HepG2 (cell line): ENCODE measurements at regions not wholly inside any gene's neighbourhood (a gene's known extent, or its start where the extent isn't known, plus 50 kb on each side); places are given as distances from the start of the nearest gene placed in this dataset.

Experiments
- ATAC-seq: fragments of 200-7000 bp; cut with Tn5 transposase; 3 replicates; pipeline ENCODE4 v1.9.1; 2020; ENCODE audit warnings: mild to moderate bottlenecking, moderate library complexity
- BruUV-seq: library from RNA; stranded (reverse); fragments of 400-500 nt; replicated peaks from 2 replicates; lab custom pipeline; 2021; lab: Mats Ljungman, UMichigan
- CTCF ChIA-PET: fragments of 300-600 bp; formaldehyde crosslinking; extraction: SDS; loops from one replicate; lab custom pipeline; 2021; ENCODE audit warnings: low total read pairs, inconsistent platforms, low intra/inter-chr PET ratio; lab: Yijun Ruan, JAX
- POLR2A ChIA-PET: fragments of 350-600 bp; sonication (Branson Sonifier 250); formaldehyde crosslinking; loops from one replicate; lab custom pipeline; 2020; ENCODE audit warnings: antibody characterized with exemption, inconsistent platforms; lab: Yijun Ruan, JAX
- DNase-seq: peaks from one replicate; pipeline ENCODE4 v3.0.0-alpha.2; 2015; ENCODE audit warnings: low spot score
- FAIRE-seq: peaks from 3 replicates; lab custom pipeline; 2011; peaks lifted over from hg19 to GRCh38; lab: Jason Lieb, UNC
- H2AFZ ChIP-seq: one replicate; pipeline ENCODE4 v1.6.1; 2011; ENCODE audit warnings: low read length, inconsistent platforms
- H3K27ac ChIP-seq: fragments of 300-600 bp; 3 replicates; pipeline ENCODE4 v1.8.0; 2011; ENCODE audit warnings: mixed run types, mild to moderate bottlenecking, mixed read lengths, low read length, inconsistent platforms; ENCODE audit not compliant: insufficient read depth; ENCODE audit errors: extremely low read length
- H3K27me3 ChIP-seq, 2 experiments: fragments of 200-600 bp in 1 of 2; 2 replicates in 1 of 2; 3 replicates in 1 of 2; pipeline versions ENCODE4 v1.6.0 to v1.8.0; 2011; ENCODE audit warnings: low read length in 2 of 2, mild to moderate bottlenecking in 2 of 2, moderate library complexity in 2 of 2, inconsistent platforms in 1 of 2; ENCODE audit not compliant: insufficient read depth in 2 of 2, control insufficient read depth in 1 of 2
- H3K36me3 ChIP-seq, 2 experiments: fragments of 200-600 bp in 1 of 2; replicated peaks in 1 of 2; 2 replicates in 1 of 2; 3 replicates in 1 of 2; pipeline versions ENCODE4 v1.5.1 to v1.8.0; 2011; ENCODE audit warnings: low read length in 2 of 2, inconsistent platforms in 1 of 2; ENCODE audit not compliant: insufficient read depth in 2 of 2, control insufficient read depth in 1 of 2
- H3K4me1 ChIP-seq: 2 replicates; pipeline ENCODE4 v1.5.1; 2012; ENCODE audit warnings: low read length, inconsistent platforms; ENCODE audit not compliant: insufficient read depth
- H3K4me2 ChIP-seq: 2 replicates; pipeline ENCODE4 v1.6.0; 2011; ENCODE audit warnings: low read depth, low read length, inconsistent platforms
- H3K4me3 ChIP-seq, 3 experiments: fragments of 200-600 bp in 1 of 3; sonication (generic), shearing (Covaris generic) in 1 of 3; replicated peaks in 1 of 3; 2 replicates each; pipeline ENCODE4 v1.5.1; 2011 to 2016; ENCODE audit warnings: low read length in 3 of 3, inconsistent platforms in 2 of 3, low read depth in 2 of 3, mild to moderate bottlenecking in 2 of 3, control low read depth in 1 of 3, mixed read lengths in 1 of 3; ENCODE audit not compliant: insufficient read depth in 1 of 3
- H3K79me2 ChIP-seq: one replicate; pipeline ENCODE4 v1.6.1; 2011; ENCODE audit warnings: low read length, inconsistent platforms; ENCODE audit not compliant: insufficient read depth
- H3K9ac ChIP-seq: 2 replicates; pipeline ENCODE4 v1.6.0; 2011; ENCODE audit warnings: mild to moderate bottlenecking, low read depth, low read length, inconsistent platforms; ENCODE audit not compliant: insufficient read depth
- H3K9me3 ChIP-seq: 2 replicates; pipeline ENCODE4 v1.5.1; 2012; ENCODE audit warnings: mild to moderate bottlenecking, low read length
- H4K20me1 ChIP-seq: 2 replicates; pipeline ENCODE4 v1.6.0; 2011; ENCODE audit warnings: inconsistent platforms, mild to moderate bottlenecking, low read length, moderate library complexity; ENCODE audit not compliant: insufficient read depth
- FOXA3 ChIP-seq: IDR thresholded peaks from 2 replicates; pipeline ENCODE4 v1.6.1; 2016; ENCODE audit warnings: missing genetic modification reagents, missing compliant biosample characterization
- FOXP1 ChIP-seq, 2 experiments: fragments of 450-650 bp in 1 of 2; IDR thresholded peaks; 2 replicates each; pipeline ENCODE4 v1.6.1; 2017 to 2018; ENCODE audit warnings: antibody characterized with exemption in 1 of 2
- IKZF5 ChIP-seq: IDR thresholded peaks from 2 replicates; pipeline ENCODE4 v1.6.1; 2018; ENCODE audit warnings: missing genetic modification reagents, mild to moderate bottlenecking, missing compliant biosample characterization
- NFKB2 ChIP-seq: sonication (generic); formaldehyde crosslinking; IDR thresholded peaks from 2 replicates; pipeline ENCODE4 v1.4.0; 2020; ENCODE audit warnings: missing genetic modification reagents, borderline replicate concordance
- RBM22 ChIP-seq: fragments of 200-400 bp; formaldehyde crosslinking; optimal IDR thresholded peaks from 2 replicates; pipeline ENCODE3; 2017; ENCODE audit warnings: mild to moderate bottlenecking, low read length, moderate library complexity
- SUZ12 ChIP-seq: fragments of 150-350 bp; IDR thresholded peaks from 2 replicates; pipeline ENCODE4 v1.6.1; 2014; ENCODE audit warnings: low read depth, low read length
- TGIF2 ChIP-seq: IDR thresholded peaks from 2 replicates; pipeline ENCODE4 v1.6.1; 2016; ENCODE audit warnings: control low read depth, missing compliant biosample characterization
- THRA ChIP-seq: sonication (generic); formaldehyde crosslinking; IDR thresholded peaks from 2 replicates; pipeline ENCODE4 v1.4.0; 2020; ENCODE audit warnings: missing genetic modification reagents, borderline replicate concordance
- ZBTB20 ChIP-seq: sonication (generic); formaldehyde crosslinking; IDR thresholded peaks from 2 replicates; pipeline ENCODE4 v1.8.1; 2023; ENCODE audit warnings: missing genetic modification reagents, low read depth, mild to moderate bottlenecking, borderline replicate concordance
- ZNF460 ChIP-seq: sonication (generic); formaldehyde crosslinking; IDR thresholded peaks from 2 replicates; pipeline ENCODE4 v1.5.1; 2020; ENCODE audit warnings: missing genetic modification reagents, mild to moderate bottlenecking, borderline replicate concordance
- ZNF468 ChIP-seq: sonication (generic); formaldehyde crosslinking; IDR thresholded peaks from 2 replicates; pipeline ENCODE4 v1.8.0; 2022; ENCODE audit warnings: mild to moderate bottlenecking, moderate library complexity, missing genetic modification reagents
- ZNF614 ChIP-seq: IDR thresholded peaks from 2 replicates; pipeline ENCODE4 v1.6.1; 2018; ENCODE audit warnings: missing biosample characterization, missing genetic modification reagents, inconsistent platforms, borderline replicate concordance
- WGBS: methylation state at CpG from one replicate; pipeline ENCODE4 v1.1.6; 2017; ENCODE audit warnings: low lambda C conversion rate; 5-methylcytosine and 5-hydroxymethylcytosine counted together
- in situ Hi-C: cut with HindIII; loops from 2 replicates; pipeline ENCODE4 v1.10.0; 2017; ENCODE audit warnings: low pct_unique_long_range_greater_than_20kb; ENCODE audit not compliant: extremely low pct_ligation_motif_present
- intact Hi-C: fragments of 100-400 bp; cut with micrococcal nuclease; formaldehyde crosslinking; loops from one replicate; pipeline ENCODE4 v1.10.0; 2022; ENCODE audit not compliant: unreplicated experiment

- DNase-seq, result no peak
- Histone ChIP-seq H3K36me3 (no peaks in the 10 kb centered on the region), H3K4me3 (no peak overlapping the region), H3K9me3 (no peaks in the 10 kb centered on the region), H4K20me1 (no peaks in the 10 kb centered on the region), H3K27ac (no peak overlapping the region), H3K27me3 (no peaks in the 10 kb centered on the region), H3K4me1 (no peaks in the 10 kb centered on the region), H3K4me2 (no peak overlapping the region), H3K79me2 (no peaks in the 10 kb centered on the region), H3K9ac (no peak overlapping the region)
- POLR2A ChIA-PET, result no interaction called here
- intact Hi-C loops, result no loop called here
- ATAC-seq, result no peak
- TF ChIP-seq ZNF614 (no peak), ZNF468 (CRISPR knock-in tag) (no peak), FOXA3 (CRISPR knock-in tag) (no peak), FOXP1 (IDR thresholded peaks at IDR 0.05) (no peak), FOXP1 (CRISPR knock-in tag; IDR thresholded peaks at IDR 0.05) (no peak), TGIF2 (no peak), THRA (CRISPR knock-in tag) (no peak), RBM22 (no peak), NFKB2 (CRISPR knock-in tag) (no peak), ZBTB20 (no peak), IKZF5 (CRISPR knock-in tag) (no peak), SUZ12 (no peak), ZNF460 (CRISPR knock-in tag) (no peak)
- TF ChIP-seq, all 625 proteins: peak for 0
- no peak for FAIRE-seq
- WGBS, result 52% methylated on average over 4 of the region's 4 CpGs
- BruUV-seq, result no TSS peak
- in situ Hi-C loops, result no loop called here
- CTCF ChIA-PET, result no interaction called here
- H2AFZ ChIP-seq, result no peak overlapping the region
Measured at GRCh38 chr15:38049891-38050290, 115.5 kb downstream of the TMCO5A start.
